CD4-positive, alpha-beta T cell treated with Interleukin-4 for 4 hours (primary cell): ENCODE measurements at regions not wholly inside any gene's neighbourhood (a gene's known extent, or its start where the extent isn't known, plus 50 kb on each side); places are given as distances from the start of the nearest gene placed in this dataset.
A peak's percentile ranks its signal among the peaks of the same experiment; 100 is the strongest.

Experiments
- DNase-seq: peaks from one replicate; pipeline ENCODE4 v3.0.0-alpha.2; 2020

- no peak for DNase-seq
Observed at GRCh38 chr11:128215238-128215882, 372.0 kb downstream of the ETS1 start.

- DNase-seq = no peak
Observed at GRCh38 chr11:128214263-128214662, 373.1 kb downstream of the ETS1 start.

- no peak for DNase-seq
Observed at GRCh38 chr11:128213461-128213860, 373.9 kb downstream of the ETS1 start.

GRCh38 chr11:128212324-128212723, 375.0 kb downstream of the ETS1 start:
- DNase-seq = no peak

- no peak for DNase-seq
Observed at GRCh38 chr11:128210148-128210940, 377.0 kb downstream of the ETS1 start.

GRCh38 chr11:128209138-128209435, 378.3 kb downstream of the ETS1 start:
- DNase-seq = no peak

- DNase-seq = no peak
Observed at GRCh38 chr11:128208329-128209137, 378.8 kb downstream of the ETS1 start.

- DNase-seq = no peak
Observed at GRCh38 chr11:128207861-128208321, 379.5 kb downstream of the ETS1 start.

GRCh38 chr11:128206461-128206860, 380.9 kb downstream of the ETS1 start:
- no peak for DNase-seq

- no peak for DNase-seq
Observed at GRCh38 chr11:128205796-128206195, 381.6 kb downstream of the ETS1 start.

GRCh38 chr11:128204898-128205297, 382.5 kb downstream of the ETS1 start:
- DNase-seq = no peak

GRCh38 chr11:128201801-128202200, 385.6 kb downstream of the ETS1 start:
- no peak for DNase-seq

- DNase-seq = no peak
Observed at GRCh38 chr11:128201009-128201408, 386.3 kb downstream of the ETS1 start.

- no peak for DNase-seq
Observed at GRCh38 chr11:128200467-128200866, 386.9 kb downstream of the ETS1 start.

- DNase-seq = no peak
Observed at GRCh38 chr11:128198216-128198772, 389.1 kb downstream of the ETS1 start.

GRCh38 chr11:128196235-128196634, 391.1 kb downstream of the ETS1 start:
- DNase-seq = no peak

GRCh38 chr11:128195756-128196155, 391.6 kb downstream of the ETS1 start:
- DNase-seq = no peak

- peak; percentile 76 for DNase-seq
Observed at GRCh38 chr11:128195057-128195751, 392.2 kb downstream of the ETS1 start.

- DNase-seq = no peak
Observed at GRCh38 chr11:128194216-128194615, 393.1 kb downstream of the ETS1 start.

GRCh38 chr11:128193615-128194014, 393.7 kb downstream of the ETS1 start:
- no peak for DNase-seq

GRCh38 chr11:128190312-128190711, 397.0 kb downstream of the ETS1 start:
- peak; percentile 34 for DNase-seq

GRCh38 chr11:128189823-128190222, 397.5 kb downstream of the ETS1 start:
- no peak for DNase-seq
